SK-N-MC (cell line): ENCODE measurements at regions not wholly inside any gene's neighbourhood (a gene's known extent, or its start where the extent isn't known, plus 50 kb on each side); places are given as distances from the start of the nearest gene placed in this dataset.

ENCODE experiments used
- EZH2 ChIP-seq: fragments of 200-600 bp; sonication (generic); IDR thresholded peaks from one replicate; pipeline ENCODE4 v1.6.1; 2017; ENCODE audit warnings: antibody characterized with exemption
- POLR2AphosphoS5 ChIP-seq: IDR thresholded peaks from 2 replicates; pipeline ENCODE4 v1.6.1; 2012; ENCODE audit warnings: mild to moderate bottlenecking, low read depth, low read length, borderline replicate concordance

DNA sequence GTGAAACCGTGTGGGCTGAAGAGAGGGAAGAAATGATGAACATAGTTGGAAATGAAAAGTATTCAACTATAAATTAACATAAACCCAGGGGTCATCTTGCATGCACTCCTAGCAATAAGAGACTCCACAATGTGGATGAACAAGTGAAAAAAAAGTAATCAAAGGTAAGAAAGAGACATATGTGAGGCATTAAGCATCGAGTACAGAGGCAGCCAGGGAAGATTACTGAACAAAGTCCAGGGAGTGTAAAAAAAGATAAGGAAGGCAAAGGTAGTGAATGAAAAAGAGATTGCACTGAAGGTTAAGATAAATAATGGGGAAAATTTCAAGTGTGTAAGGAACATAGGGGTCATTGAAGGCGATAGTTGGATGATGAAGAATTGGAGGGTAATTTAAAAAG lies 330.8 kb upstream of the PROX1 start:
- TF ChIP-seq EZH2 (no peak), POLR2AphosphoS5 (no peak)
